Activated CD4-positive, alpha-beta T cell treated with anti-CD3 and anti-CD28 coated beads, Interleukin-2, amount 50 U/mL, for 16 hours (primary cell): ENCODE measurements at regions not wholly inside any gene's neighbourhood (a gene's known extent, or its start where the extent isn't known, plus 50 kb on each side); places are given as distances from the start of the nearest gene placed in this dataset.

Experiments used
- DNase-seq: peaks from one replicate; pipeline ENCODE4 v3.0.0-alpha.2; 2020

GRCh38 chr2:145721681-145722080 lies 1201.8 kb upstream of the ZEB2 start:
- DNase-seq: no peak

- DNase-seq: no peak
Observed at GRCh38 chr2:145715601-145716000, 1195.7 kb upstream of the ZEB2 start.

GRCh38 chr2:145710303-145710702 lies 1190.4 kb upstream of the ZEB2 start:
- no peak for DNase-seq

- DNase-seq: no peak
Observed at GRCh38 chr2:145702305-145702704, 1182.4 kb upstream of the ZEB2 start.

GRCh38 chr2:145692971-145693478 lies 1173.1 kb upstream of the ZEB2 start:
- no peak for DNase-seq

- no peak for DNase-seq
Observed at GRCh38 chr2:145691659-145692058, 1171.7 kb upstream of the ZEB2 start.

GRCh38 chr2:145690183-145690778 lies 1170.4 kb upstream of the ZEB2 start:
- DNase-seq: no peak

- no peak for DNase-seq
Observed at GRCh38 chr2:145689277-145689676, 1169.4 kb upstream of the ZEB2 start.

- DNase-seq: no peak
Observed at GRCh38 chr2:145688156-145688555, 1168.2 kb upstream of the ZEB2 start.

GRCh38 chr2:145687442-145688134 lies 1167.7 kb upstream of the ZEB2 start:
- DNase-seq: no peak

- DNase-seq: no peak
Observed at GRCh38 chr2:145685383-145686050, 1165.6 kb upstream of the ZEB2 start.

- DNase-seq: no peak
Observed at GRCh38 chr2:145682546-145683157, 1162.7 kb upstream of the ZEB2 start.

- no peak for DNase-seq
Observed at GRCh38 chr2:145680276-145680675, 1160.4 kb upstream of the ZEB2 start.

- no peak for DNase-seq
Observed at GRCh38 chr2:145677371-145677770, 1157.5 kb upstream of the ZEB2 start.

- no peak for DNase-seq
Observed at GRCh38 chr2:145674705-145675104, 1154.8 kb upstream of the ZEB2 start.

GRCh38 chr2:145669301-145669700 lies 1149.4 kb upstream of the ZEB2 start:
- no peak for DNase-seq

GRCh38 chr2:145666552-145666951 lies 1146.6 kb upstream of the ZEB2 start:
- DNase-seq: no peak

- DNase-seq: no peak
Observed at GRCh38 chr2:145657265-145657664, 1137.3 kb upstream of the ZEB2 start.

- no peak for DNase-seq
Observed at GRCh38 chr2:145655165-145655765, 1135.3 kb upstream of the ZEB2 start.

GRCh38 chr2:145654746-145655145 lies 1134.8 kb upstream of the ZEB2 start:
- no peak for DNase-seq

- no peak for DNase-seq
Observed at GRCh38 chr2:145654156-145654555, 1134.2 kb upstream of the ZEB2 start.

- no peak for DNase-seq
Observed at GRCh38 chr2:145653553-145653952, 1133.6 kb upstream of the ZEB2 start.
